GM19372 (cell line): ENCODE measurements at regions not wholly inside any gene's neighbourhood (a gene's known extent, or its start where the extent isn't known, plus 50 kb on each side); places are given as distances from the start of the nearest gene placed in this dataset.
"Not testable (repeated sequence)": the region's sequence is repeated elsewhere in the genome, so short reads cannot be mapped to it uniquely, and the experiment has no call there.

Experiments used
- ATAC-seq: cut with Tn5 transposase; IDR thresholded peaks from one replicate; pipeline ENCODE4 v1.9.1; 2021; ENCODE audit warnings: mild to moderate bottlenecking, low read depth, moderate library complexity; ENCODE audit not compliant: unreplicated experiment

DNA sequence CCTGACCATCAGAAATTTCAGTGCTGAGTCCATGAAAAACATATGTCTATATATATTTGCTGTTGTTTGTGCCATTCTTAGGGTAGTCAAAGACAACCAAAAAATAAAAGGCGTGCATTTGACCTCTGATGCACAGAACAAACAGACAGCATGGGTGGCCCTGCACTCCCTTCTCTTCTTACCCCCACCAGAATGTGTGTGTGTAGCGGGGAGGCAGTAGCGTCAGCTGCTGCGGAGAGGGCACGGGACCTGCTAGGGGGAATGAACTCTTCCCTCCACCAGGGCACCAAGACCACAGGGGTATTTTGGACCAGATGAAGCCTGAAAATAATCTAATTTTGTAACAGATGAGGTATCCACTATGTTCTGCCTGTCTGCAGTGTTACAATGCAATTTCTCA lies 277.7 kb upstream of the ZNF32 start:
- ATAC-seq, result no peak

- no peak for ATAC-seq
These were observed 277.1 kb upstream of the ZNF32 start for GRCh38 chr10:43925793-43926192.

- ATAC-seq, result no peak
These were observed 274.6 kb upstream of the ZNF32 start for GRCh38 chr10:43923328-43923727.

DNA sequence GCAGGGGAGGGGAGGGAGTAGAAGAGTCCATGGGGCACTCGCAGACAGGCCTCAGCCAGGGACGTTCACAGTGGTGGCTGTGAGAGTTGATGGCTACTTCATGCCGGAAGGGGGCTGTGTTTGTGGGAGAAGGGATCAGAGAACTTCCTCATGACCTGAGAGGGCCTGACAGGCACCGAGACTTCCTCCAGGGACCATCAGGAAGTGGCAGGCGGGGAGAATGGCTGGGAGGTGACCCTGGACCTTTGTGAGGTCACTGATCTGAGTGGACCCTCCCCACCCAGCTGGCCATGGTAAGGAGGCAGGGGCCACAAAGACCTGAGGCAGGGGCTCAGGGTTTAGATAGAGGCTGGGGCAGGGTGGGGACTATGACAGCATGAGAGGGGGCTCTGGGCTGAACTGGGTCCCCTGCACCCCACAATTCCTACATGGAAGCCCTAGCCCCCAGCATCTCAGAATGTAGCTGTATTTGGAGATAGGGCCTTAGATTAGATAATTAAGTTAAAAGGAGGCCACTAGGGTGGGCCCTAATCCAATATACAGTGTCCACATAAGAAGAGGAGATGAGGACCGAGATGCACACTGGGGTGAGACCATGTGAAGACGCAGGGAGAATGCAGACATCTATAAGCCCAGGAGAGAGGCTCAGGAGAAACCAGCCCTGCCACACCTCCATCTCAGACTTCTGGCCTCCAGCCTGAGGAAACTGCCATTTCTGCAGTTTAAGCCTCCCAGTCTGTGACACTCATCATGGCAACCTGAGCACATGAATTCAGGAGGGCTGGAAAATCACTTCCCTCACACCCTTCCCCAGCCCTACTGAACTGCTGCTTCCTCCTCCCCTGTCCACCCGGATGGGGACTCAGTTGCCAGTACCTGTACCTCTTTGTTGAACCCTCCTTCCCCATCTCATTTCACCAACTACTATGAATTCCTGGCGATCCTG lies 273.9 kb upstream of the ZNF32 start:
- no peak for ATAC-seq

- no peak for ATAC-seq
These were observed 273.2 kb upstream of the ZNF32 start for GRCh38 chr10:43921881-43922280.

- ATAC-seq, result no peak
These were observed 272.8 kb upstream of the ZNF32 start for GRCh38 chr10:43921478-43921877.

GRCh38 chr10:43920236-43920758 lies 271.6 kb upstream of the ZNF32 start:
- ATAC-seq, result not testable (repeated sequence)

DNA sequence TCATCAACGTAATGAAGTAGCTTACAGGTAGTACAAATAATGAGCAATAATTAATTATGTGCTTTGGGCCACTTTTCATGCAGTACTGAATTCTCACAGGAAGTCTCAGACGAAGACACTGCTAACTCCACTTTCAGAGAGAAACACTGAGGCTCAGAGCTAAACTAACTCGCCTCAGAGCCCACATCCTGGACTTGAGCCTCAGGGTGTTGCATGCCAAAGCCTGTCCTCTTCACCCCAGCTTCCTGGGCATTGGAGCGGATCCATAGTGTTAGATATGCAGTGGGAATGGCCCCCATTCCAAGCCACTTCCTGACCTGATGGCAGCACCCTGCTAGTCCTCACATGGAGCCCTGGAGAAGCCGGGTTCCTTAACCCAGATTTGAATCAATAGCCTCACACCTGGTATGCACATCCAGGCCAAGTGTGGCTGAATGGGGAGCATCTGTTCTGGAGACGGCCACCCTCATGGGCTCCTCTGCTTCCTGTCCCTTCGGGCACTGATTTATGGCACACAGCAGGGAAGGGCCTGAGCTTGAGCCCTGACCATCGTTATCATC lies 265.1 kb upstream of the ZNF32 start:
- ATAC-seq, result no peak

GRCh38 chr10:43912469-43912868 lies 263.8 kb upstream of the ZNF32 start:
- ATAC-seq, result no peak

DNA sequence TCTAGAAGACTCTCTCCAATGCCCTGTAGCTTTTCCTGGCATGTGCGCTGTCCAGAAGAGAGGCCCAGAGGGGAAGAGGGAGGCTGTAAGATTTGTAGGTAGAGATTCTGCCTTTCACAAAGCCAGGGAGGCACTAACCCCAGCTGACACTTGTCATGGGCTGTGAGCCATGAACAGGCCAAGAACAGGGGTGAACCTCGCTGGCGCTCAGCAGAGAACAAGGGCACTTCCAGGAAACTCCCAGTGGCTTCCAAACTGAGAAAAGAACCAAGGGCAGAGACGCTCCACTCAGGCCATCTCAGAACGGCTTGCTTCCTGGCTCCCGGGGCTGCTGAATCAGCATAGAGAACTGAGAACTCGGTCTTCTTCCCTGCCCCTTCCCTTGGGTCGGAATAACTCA lies 257.8 kb upstream of the ZNF32 start:
- no peak for ATAC-seq

DNA sequence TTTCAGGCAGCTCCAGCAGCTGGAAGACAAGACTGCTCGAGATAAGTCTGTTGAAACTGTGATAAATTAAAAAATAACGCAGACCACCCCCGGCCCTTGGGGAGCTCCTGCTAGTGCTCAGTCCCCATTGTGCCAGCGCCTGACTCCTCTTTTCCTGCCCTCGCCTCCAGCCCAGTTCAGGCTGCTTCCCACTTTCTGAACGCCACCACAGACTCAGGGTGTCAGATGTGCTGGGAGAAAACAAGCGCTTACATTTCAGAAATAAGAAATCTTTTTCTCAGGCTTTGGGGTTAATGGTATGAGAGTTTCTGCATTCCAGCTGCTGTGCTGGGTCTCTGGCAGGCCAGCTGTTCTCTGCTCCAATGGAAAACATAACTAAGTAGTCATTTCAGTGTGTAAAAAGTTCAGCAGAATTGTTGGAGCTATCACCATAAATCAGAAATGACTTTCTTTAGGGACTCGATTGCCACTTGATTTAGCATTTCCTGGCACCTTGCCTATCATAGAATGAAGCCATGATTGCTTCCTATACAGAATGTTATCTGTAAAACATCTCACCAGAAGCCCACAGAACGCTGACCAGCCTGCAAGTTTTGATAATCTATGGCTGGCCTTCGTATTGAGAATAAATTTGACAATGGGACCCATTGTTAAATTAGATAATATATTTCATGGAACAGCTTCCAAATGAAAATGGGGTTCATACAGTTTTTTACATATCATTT lies 257.0 kb upstream of the ZNF32 start:
- ATAC-seq, result no peak

- no peak for ATAC-seq
These were observed 256.2 kb upstream of the ZNF32 start for GRCh38 chr10:43904844-43905243.

DNA sequence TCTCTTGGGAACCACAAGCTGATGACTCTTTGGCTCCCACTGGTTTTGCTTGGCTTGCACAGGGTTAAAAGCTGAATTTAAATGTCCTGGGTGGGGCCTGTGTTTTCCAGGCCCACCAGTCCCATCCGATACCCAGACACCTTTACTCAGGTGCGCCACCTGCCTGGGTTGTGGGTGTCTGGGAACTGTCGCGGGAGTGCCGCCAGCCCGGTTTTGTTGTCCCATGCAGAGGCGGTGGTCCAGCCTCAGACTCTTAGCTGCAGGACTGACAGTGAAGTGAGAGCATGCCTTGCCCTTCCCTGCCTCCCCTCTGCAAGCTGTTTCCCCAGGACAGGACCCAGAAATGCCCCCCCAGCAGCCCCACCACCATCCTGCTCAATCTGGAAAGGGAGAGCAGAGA lies 255.6 kb upstream of the ZNF32 start:
- ATAC-seq, result no peak

DNA sequence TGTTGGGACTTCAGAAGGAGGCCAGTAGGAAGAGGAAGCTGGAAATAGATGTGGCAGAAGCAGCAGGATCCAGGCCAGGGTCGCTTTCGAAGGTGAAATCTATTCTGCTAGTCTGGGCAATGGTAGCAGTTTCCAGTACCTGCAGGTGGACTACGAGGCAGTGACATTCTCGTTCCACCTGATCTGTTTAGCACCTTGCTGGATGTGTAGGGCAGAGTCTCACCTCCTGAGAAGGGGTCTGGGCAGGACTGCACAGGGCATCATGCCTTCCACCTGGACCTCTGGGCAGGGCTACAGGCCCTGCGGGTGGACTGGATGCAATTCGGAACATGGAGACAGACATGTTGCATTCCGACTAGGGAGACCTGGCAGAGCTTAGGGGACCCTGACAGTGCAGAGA lies 254.8 kb upstream of the ZNF32 start:
- no peak for ATAC-seq

GRCh38 chr10:43902842-43903241 lies 254.2 kb upstream of the ZNF32 start:
- ATAC-seq, result no peak

DNA sequence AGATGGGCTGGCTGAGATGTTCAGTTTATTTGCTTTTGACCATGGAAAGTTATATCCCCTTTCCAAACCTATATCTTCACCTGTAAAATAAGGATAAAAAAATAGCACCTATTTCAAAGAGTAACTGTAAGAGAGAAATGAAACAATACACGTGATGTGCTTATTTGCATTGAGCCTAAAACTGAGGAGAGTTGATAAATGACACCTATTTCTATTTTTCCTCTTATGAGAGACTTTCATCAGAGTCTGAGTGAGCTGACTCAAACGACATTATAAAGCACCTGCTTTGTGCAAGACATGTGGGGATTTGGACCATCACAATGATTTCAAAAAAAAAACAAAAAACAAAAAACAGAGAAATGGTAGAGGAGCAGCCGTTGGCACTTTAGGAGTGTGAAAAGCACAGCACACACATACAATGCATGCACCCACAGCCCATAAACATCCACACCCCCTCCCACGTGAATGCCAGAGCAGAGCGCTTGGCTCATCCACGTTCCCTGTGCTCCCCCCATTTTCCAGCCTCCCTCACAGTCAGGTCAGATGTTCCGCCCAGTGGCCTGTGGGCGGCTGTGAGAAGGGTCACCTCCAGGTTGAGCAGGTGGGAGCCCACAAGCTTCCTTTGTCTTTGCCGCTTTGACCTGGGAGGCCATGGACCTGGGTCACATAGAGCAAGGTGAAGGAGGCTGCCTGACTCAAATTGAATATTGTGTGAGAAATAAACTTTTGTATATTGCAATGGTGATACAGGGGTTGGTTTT lies 253.2 kb upstream of the ZNF32 start:
- no peak for ATAC-seq

DNA sequence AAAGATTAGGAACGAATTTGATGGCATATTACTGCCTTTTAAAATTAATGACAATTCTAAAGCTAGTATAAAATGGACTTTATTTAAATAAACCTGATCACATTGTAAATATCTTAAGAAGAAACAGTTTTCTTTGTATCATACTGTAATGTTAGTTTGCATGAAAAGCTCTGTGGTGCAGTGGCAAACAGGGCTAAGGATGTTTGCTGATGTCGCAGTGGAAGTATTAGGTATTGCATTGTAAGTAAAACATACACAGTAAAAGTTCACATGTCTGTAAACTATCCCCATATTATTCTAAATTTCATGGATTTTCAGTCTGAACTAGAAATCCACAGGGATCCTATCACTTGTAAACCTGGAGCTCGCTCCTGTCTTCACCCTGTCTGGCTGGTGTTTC lies 252.6 kb upstream of the ZNF32 start:
- no peak for ATAC-seq

DNA sequence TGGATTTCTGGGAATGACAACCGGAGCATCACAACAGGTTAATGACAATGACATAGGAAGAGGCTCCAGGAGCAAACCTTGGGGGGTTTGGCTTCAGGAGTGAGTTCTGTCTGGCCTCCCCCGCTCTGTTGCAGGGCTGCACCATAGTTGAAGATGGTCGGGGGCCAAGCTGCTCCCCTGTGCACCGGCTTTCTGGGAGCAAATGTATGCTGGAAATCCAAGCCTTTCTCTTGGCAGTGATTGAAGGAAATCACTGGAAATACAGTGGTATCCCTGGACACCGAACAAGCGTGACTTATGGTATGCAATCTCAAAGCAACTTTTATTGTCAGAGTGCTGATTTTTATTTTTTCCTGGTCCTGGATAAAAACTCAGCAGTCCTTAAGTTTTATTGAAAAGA lies 251.9 kb upstream of the ZNF32 start:
- no peak for ATAC-seq

DNA sequence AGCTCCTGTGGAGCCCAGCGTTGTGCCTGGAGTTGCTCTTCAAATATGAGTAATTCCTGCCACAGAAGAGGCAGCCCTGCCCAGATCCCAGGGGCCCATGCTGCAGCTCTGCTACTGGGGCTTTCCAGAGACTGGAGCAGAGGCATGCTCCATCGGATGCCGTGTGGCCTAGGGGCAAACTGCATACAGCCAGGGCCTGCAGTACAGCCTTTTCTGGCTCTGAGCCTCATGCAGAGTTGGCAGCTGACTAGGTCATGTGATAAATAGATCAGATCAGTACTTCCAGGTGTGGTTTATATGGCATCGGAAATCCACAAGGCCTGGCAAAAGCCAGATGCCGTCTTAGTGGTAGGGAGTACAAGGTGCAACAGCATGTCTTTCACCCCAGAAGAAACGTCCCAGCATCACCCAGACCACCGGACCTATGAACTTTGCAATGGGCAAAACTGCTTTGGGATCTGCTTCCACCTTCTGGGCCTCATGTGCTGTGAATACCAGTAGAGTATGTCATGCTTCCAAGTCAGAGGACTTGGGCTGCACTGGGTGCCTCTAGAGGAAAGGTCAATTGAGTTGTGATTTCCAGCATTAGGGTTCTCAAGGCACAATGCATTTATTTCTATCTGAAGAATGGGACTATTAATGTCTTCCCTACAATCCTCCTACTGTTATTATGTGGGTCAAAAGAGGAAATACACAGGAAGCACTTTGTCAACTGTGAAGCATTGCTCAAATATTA lies 250.7 kb upstream of the ZNF32 start:
- no peak for ATAC-seq

DNA sequence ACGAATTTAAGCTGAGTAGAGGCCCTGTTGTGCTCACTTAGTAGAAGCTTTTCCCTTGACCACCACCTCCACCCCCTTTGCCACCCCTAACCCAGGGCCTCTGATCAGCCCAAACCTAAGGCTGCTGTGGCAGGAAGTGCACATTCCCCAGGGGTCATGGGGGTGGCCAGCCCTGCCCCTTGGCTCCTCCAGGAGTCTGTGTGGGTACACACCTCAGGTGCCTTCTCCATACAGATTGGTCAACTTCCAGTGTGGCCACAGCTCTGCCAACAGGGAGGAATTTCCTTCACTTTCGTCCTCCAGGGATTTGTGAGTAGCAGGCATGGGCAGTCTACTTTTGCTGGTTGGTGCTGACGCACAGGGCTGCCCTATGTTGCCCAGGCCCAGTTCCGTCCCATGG lies 249.9 kb upstream of the ZNF32 start:
- no peak for ATAC-seq
